ENCODE measurements at regions not wholly inside any gene's neighbourhood (a gene's known extent, or its start where the extent isn't known, plus 50 kb on each side); places are given as distances from the start of the nearest gene placed in this dataset.

GRCh38 chr4:167581449-167581965, 347.2 kb upstream of the SPOCK3 start:
- Histone ChIP-seq H2AFZ (ENCODE audit: low read depth, low read length, poor library complexity, severe bottlenecking) (no peak overlapping the region), H3K4me3 (replicated peaks in 1 of 2; ENCODE audit: low read depth in 1 of 2, low read length in 2 of 2) (no peak overlapping the region), H3K27ac (ENCODE audit: low read depth, low read length) (no peak overlapping the region), H3K4me1 (ENCODE audit: control insufficient read depth in 1 of 2, insufficient read depth in 2 of 2, low read length in 2 of 2) (no peaks in the 10 kb centered on the region), H3K9ac (ENCODE audit: low read length) (no peak overlapping the region), H3K27me3 (ENCODE audit: insufficient read depth, low read length) (no peaks in the 10 kb centered on the region), H3K79me2 (ENCODE audit: insufficient read depth, low read length) (no peaks in the 10 kb centered on the region), H4K20me1 (ENCODE audit: insufficient read depth) (no peaks in the 10 kb centered on the region), H3K4me2 (ENCODE audit: low read length) (no peak overlapping the region), H3K9me2 (ENCODE audit: insufficient read depth) (no peaks in the 10 kb centered on the region; the same call in 1 of the 2 replicates), H3K36me3 (ENCODE audit: control insufficient read depth in 1 of 2, insufficient read depth in 2 of 2, low read length in 2 of 2) (no peaks in the 10 kb centered on the region), H3K9me3 (ENCODE audit: control insufficient read depth in 1 of 2, insufficient read depth in 1 of 2, low read depth in 1 of 2, low read length in 2 of 2) (0 out of 4 replicates have a peak, but pooled peaks cover 0 to 3% of the 10 kb centered on the region in 2 experiments)
- no peak for DNase-seq (ENCODE audit: low read depth, low spot score)
- ATAC-seq: no peak
- BruUV-seq (replicated peaks): no TSS peak
- ChIA-PET CTCF (no interaction called here), POLR2A (no interaction called here), RAD21 (ENCODE audit: low non-redundant PET in 1 of 2, low total read pairs in 2 of 2, uncharacterized antibody in 2 of 2, unreplicated experiment in 2 of 2) (no interaction called here)
- TF ChIP-seq, protein P1, sequence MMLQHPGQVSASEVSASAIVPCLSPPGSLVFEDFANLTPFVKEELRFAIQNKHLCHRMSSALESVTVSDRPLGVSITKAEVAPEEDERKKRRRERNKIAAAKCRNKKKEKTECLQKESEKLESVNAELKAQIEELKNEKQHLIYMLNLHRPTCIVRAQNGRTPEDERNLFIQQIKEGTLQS (IDR thresholded peaks at IDR 0.05): no peak
- TF ChIP-seq ELF1 (IDR thresholded peaks at IDR 0.05; ENCODE audit: borderline replicate concordance, low read depth): no peak
- TF ChIP-seq SP1 (IDR thresholded peaks at IDR 0.05; ENCODE audit: low read depth): no peak
- TF ChIP-seq ZNF274 (IDR thresholded peaks at IDR 0.05; ENCODE audit: low read depth, low read length): no peak
- no peak for TF ChIP-seq FOSL1 (IDR thresholded peaks at IDR 0.05; ENCODE audit: low read depth)
- no peak for TF ChIP-seq CEBPB (IDR thresholded peaks at IDR 0.05; ENCODE audit: low read depth)
- TF ChIP-seq POLR2A (IDR thresholded peaks at IDR 0.05; ENCODE audit: borderline replicate concordance, extremely low read depth, insufficient read depth, insufficient read length): no peak
- TF ChIP-seq, protein P2, sequence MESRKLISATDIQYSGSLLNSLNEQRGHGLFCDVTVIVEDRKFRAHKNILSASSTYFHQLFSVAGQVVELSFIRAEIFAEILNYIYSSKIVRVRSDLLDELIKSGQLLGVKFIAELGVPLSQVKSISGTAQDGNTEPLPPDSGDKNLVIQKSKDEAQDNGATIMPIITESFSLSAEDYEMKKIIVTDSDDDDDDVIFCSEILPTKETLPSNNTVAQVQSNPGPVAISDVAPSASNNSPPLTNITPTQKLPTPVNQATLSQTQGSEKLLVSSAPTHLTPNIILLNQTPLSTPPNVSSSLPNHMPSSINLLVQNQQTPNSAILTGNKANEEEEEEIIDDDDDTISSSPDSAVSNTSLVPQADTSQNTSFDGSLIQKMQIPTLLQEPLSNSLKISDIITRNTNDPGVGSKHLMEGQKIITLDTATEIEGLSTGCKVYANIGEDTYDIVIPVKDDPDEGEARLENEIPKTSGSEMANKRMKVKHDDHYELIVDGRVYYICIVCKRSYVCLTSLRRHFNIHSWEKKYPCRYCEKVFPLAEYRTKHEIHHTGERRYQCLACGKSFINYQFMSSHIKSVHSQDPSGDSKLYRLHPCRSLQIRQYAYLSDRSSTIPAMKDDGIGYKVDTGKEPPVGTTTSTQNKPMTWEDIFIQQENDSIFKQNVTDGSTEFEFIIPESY (IDR thresholded peaks at IDR 0.05; ENCODE audit: extremely low read depth, insufficient replicate concordance, low read length): no peak
- TF ChIP-seq POLR2AphosphoS5 (IDR thresholded peaks at IDR 0.05; ENCODE audit: low read depth, low read length): no peak
- TF ChIP-seq CBX3 (IDR thresholded peaks at IDR 0.05; ENCODE audit: low read depth): no peak
- TF ChIP-seq, protein P3, sequence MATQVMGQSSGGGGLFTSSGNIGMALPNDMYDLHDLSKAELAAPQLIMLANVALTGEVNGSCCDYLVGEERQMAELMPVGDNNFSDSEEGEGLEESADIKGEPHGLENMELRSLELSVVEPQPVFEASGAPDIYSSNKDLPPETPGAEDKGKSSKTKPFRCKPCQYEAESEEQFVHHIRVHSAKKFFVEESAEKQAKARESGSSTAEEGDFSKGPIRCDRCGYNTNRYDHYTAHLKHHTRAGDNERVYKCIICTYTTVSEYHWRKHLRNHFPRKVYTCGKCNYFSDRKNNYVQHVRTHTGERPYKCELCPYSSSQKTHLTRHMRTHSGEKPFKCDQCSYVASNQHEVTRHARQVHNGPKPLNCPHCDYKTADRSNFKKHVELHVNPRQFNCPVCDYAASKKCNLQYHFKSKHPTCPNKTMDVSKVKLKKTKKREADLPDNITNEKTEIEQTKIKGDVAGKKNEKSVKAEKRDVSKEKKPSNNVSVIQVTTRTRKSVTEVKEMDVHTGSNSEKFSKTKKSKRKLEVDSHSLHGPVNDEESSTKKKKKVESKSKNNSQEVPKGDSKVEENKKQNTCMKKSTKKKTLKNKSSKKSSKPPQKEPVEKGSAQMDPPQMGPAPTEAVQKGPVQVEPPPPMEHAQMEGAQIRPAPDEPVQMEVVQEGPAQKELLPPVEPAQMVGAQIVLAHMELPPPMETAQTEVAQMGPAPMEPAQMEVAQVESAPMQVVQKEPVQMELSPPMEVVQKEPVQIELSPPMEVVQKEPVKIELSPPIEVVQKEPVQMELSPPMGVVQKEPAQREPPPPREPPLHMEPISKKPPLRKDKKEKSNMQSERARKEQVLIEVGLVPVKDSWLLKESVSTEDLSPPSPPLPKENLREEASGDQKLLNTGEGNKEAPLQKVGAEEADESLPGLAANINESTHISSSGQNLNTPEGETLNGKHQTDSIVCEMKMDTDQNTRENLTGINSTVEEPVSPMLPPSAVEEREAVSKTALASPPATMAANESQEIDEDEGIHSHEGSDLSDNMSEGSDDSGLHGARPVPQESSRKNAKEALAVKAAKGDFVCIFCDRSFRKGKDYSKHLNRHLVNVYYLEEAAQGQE (IDR thresholded peaks at IDR 0.05; ENCODE audit: low read depth): no peak
- TF ChIP-seq EZH2phosphoT487 (IDR thresholded peaks at IDR 0.05; ENCODE audit: borderline replicate concordance): no peak
- TF ChIP-seq, protein P4, sequence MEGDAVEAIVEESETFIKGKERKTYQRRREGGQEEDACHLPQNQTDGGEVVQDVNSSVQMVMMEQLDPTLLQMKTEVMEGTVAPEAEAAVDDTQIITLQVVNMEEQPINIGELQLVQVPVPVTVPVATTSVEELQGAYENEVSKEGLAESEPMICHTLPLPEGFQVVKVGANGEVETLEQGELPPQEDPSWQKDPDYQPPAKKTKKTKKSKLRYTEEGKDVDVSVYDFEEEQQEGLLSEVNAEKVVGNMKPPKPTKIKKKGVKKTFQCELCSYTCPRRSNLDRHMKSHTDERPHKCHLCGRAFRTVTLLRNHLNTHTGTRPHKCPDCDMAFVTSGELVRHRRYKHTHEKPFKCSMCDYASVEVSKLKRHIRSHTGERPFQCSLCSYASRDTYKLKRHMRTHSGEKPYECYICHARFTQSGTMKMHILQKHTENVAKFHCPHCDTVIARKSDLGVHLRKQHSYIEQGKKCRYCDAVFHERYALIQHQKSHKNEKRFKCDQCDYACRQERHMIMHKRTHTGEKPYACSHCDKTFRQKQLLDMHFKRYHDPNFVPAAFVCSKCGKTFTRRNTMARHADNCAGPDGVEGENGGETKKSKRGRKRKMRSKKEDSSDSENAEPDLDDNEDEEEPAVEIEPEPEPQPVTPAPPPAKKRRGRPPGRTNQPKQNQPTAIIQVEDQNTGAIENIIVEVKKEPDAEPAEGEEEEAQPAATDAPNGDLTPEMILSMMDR (IDR thresholded peaks at IDR 0.05 in 2 of 3, conservative IDR thresholded peaks at IDR 0.05 in 1 of 3; ENCODE audit: borderline replicate concordance in 1 of 3, insufficient read depth in 1 of 3, low read depth in 2 of 3, low read length in 2 of 3): no peak
- TF ChIP-seq YY1 (IDR thresholded peaks at IDR 0.05; ENCODE audit: extremely low read depth, insufficient replicate concordance, low read depth, low read length): no peak
- no peak for TF ChIP-seq SIN3A (IDR thresholded peaks at IDR 0.05; ENCODE audit: low read depth)
- no peak for TF ChIP-seq EZH2 (IDR thresholded peaks at IDR 0.05)
- TF ChIP-seq, protein P5, sequence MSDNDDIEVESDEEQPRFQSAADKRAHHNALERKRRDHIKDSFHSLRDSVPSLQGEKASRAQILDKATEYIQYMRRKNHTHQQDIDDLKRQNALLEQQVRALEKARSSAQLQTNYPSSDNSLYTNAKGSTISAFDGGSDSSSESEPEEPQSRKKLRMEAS (IDR thresholded peaks at IDR 0.05): no peak
- intact Hi-C loops (cut with micrococcal nuclease): no loop called here

Data from HCT116 (cell line).